GM13977 (cell line): ENCODE measurements at regions not wholly inside any gene's neighbourhood (a gene's known extent, or its start where the extent isn't known, plus 50 kb on each side); places are given as distances from the start of the nearest gene placed in this dataset.

Source experiments
- DNase-seq: peaks from one replicate; pipeline ENCODE4 v3.0.0; 2012; ENCODE audit warnings: low spot score
- in situ Hi-C: fragments of 300-500 bp; cut with MboI; formaldehyde crosslinking; loops from one replicate; pipeline ENCODE4 v1.12.0; 2022; ENCODE audit warnings: low sequenced_read_pairs, low pct_unique_long_range_greater_than_20kb, mixed read lengths, inconsistent platforms; ENCODE audit not compliant: unreplicated experiment
- TF ChIP-seq, protein P1 (sequence below): IDR thresholded peaks from 2 replicates; pipeline ENCODE4 v1.5.1; 2012; ENCODE audit warnings: mild to moderate bottlenecking, control low read depth; ENCODE audit not compliant: insufficient read depth; ENCODE audit errors: extremely low read depth, missing control alignments

DNA sequence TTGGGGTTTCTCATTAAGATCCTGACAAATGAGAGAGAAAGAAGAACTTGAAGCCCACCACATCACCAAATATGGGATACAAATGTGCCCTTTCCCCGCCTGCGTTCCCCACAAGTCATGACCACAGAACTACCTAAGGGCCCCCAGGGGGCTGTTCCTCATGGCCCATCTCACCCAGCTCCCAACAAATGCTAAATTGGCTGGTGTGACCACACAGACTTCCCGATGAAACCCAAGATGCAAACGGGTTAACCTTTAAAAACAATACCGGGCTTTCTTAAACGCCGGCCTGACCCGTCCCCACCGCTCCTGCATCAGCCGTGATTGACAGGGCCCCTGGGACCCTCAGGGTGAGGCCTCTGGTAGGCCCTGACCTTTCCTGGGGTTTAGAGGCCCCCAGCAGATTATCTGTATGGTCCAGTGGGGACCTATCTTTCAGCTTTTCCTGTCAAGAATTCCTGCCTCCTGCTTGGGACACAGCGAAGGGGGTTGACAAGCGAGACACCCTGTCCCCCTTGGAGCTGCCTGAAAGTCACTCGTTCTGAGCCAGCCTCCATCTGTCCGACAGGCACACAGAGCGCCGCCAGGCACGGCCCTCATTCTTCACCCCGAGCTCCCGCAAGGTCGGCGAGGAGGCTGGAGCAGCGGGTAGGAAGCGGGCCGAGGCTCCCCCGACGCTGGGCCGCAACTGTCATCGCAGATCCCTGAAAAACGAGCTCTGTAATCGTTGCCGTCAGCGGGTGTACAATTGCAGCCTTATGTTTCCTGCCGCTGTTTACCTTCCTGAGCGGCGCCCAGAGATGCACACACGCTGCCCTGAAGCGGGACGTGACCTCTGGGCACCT lies 300.1 kb downstream of the FOXL1 start:
- TF ChIP-seq, protein P1, sequence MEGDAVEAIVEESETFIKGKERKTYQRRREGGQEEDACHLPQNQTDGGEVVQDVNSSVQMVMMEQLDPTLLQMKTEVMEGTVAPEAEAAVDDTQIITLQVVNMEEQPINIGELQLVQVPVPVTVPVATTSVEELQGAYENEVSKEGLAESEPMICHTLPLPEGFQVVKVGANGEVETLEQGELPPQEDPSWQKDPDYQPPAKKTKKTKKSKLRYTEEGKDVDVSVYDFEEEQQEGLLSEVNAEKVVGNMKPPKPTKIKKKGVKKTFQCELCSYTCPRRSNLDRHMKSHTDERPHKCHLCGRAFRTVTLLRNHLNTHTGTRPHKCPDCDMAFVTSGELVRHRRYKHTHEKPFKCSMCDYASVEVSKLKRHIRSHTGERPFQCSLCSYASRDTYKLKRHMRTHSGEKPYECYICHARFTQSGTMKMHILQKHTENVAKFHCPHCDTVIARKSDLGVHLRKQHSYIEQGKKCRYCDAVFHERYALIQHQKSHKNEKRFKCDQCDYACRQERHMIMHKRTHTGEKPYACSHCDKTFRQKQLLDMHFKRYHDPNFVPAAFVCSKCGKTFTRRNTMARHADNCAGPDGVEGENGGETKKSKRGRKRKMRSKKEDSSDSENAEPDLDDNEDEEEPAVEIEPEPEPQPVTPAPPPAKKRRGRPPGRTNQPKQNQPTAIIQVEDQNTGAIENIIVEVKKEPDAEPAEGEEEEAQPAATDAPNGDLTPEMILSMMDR = no peak
- DNase-seq = no peak
- in situ Hi-C loops = no loop called here

DNA sequence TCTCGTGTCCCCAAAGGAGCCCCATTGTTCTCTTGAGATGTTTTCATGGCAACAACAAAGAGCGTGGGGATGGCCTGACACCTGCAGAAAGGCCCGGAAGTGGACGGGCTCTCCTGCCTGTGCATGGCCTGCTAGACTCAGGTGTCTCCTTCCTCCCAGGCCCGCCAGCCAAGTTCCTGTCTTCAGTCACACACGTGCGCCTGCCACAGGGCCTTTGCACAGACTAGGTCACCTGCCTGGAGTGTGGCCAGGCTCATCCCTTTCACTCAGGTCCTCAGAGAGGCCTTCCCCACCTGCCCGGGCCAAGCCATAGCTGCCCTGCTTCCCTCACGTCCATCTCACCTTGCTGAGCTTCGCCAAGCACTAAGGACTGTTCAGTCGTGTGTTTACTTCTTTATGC lies 300.9 kb downstream of the FOXL1 start:
- TF ChIP-seq, protein P1 = no peak
- in situ Hi-C loops = no loop called here
- no peak for DNase-seq

DNA sequence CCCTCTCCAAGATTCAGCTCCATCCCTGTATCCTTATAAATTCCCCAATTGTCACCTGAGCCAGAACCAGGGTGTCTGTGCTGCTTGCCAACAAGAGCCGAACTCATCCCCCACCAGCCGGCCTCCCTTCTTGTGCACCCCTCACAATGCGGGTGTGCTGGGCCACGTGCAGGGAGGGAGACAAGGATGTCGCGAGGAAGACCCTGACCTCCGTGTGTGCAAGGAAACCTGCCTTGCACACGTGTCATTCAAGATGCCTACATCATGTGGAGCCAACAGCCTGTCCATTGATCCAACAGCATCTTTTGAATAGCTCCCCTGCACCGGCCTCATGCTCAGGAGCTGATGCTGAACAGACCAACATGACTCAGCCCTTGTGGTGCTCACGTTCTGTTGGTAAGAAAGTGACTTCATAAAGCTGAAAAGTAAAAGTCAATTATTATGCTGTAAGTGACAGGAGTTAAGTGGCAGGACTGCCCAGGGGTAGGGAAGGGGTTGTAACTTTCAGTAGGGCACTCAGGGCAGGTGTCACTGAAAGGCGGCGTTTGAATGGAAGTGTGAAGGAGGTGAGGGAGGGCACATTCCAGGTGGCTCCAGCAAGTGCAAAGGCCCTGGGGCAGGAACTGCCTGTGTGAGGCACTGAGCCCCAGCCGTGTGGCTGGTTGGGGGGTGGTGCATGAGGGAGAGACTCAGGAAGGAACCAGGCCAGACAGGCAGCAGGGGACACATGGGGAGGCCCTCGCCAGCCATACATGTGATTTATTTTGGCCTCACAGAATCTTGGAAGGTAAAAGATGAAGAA lies 302.2 kb downstream of the FOXL1 start:
- in situ Hi-C loops = no loop called here
- no peak for DNase-seq
- TF ChIP-seq, protein P1 = no peak

DNA sequence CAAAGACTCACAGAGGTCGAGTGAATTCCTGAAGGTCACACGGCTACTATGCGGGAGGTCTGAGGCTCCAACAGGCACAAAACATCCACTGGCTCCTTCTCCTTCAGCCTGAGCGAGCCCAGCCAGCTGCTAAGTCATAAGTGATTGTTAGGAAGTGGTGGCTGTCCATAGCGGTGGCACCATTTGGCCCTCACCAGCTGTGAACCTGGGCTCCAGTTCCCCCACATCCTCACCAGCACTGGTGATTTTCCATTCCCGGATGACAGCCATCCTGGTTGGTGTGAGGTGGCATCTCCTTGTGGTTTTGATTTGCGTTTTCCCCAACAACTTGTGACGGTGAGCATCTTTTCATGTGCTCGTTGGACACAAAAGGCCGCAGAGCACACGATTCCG lies 302.8 kb downstream of the FOXL1 start:
- TF ChIP-seq, protein P1 = no peak
- in situ Hi-C loops = no loop called here
- no peak for DNase-seq

DNA sequence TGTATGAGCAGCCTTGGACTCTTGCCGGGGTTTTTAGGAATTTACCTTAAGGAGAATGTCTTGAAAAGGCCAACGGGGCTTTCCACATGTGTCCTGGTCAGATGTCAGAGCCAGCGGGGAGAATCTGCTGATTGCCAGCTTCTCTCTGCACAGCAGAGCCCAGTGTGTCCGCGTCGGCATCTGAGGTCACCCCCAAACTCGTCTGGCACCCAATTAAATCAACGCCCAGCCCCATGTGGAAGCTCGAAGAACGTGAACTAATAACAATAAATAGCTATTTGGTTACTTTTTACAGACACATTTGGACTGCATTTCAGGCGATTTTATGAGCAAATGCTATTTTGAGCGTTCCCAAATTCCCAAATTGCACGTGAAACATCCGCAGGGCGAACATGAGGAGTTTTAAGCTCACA lies 303.5 kb downstream of the FOXL1 start:
- TF ChIP-seq, protein P1 = no peak
- no peak for DNase-seq
- in situ Hi-C loops = no loop called here

DNA sequence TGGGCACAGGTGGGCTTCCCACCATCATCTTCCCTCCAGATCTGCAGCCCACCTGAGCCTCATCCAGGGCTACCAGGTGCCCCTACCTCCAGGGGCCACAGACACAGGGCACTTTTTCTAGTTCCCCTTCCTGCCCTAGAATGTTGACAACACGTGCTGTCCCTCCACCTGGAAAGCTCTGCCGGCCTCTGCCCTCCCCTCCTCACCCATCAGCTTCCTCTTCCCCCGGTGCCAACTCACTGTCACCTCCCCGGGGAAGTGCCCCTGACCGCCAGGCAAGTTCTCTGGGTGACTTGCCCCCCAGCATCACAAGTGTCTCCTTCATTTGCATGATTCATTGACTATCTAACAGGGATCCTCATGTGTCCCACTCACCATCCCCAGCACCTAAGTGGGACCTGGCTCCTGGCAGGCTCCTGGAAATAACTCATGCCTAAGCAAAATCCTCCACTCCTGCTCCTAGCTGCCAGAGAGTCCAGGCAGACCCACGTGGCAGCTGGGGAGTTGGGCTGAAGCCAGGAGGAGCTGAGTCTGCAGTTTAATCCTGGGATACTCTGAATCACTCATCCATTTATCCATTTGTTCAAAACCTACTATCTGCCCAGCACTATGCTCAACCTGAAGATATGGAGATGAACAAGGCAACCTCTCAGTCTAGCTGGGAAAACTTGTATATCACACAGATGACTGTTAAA lies 304.4 kb downstream of the FOXL1 start:
- in situ Hi-C loops = no loop called here

More for the DNA sequence above, 304.4 kb downstream of the FOXL1 start:
- TF ChIP-seq, protein P1 = no peak
- no peak for DNase-seq
